ENCODE measurements at regions not wholly inside any gene's neighbourhood (a gene's known extent, or its start where the extent isn't known, plus 50 kb on each side); places are given as distances from the start of the nearest gene placed in this dataset.

GRCh38 chr5:68551436-68551835 lies 335.9 kb downstream of the PIK3R1 start:
- Mint-ChIP-seq H3K27ac (no peak overlapping the region), H3K9me3 (peaks cover 1% of the 10 kb centered on the region), H3K27me3 (no peaks in the 10 kb centered on the region), H3K4me3 (no peak overlapping the region), H3K36me3 (no peaks in the 10 kb centered on the region), H3K4me1 (no peaks in the 10 kb centered on the region)
- no peak for DNase-seq
- CTCF ChIA-PET = no interaction called here

- CTCF ChIA-PET = no interaction called here
- Mint-ChIP-seq H3K9me3 (peaks cover 1% of the 10 kb centered on the region), H3K4me1 (no peaks in the 10 kb centered on the region), H3K27ac (peak overlapping the region; percentile 20), H3K27me3 (no peaks in the 10 kb centered on the region), H3K36me3 (no peaks in the 10 kb centered on the region), H3K4me3 (no peak overlapping the region)
- no peak for DNase-seq
Measured at GRCh38 chr5:68554571-68555279, 339.2 kb downstream of the PIK3R1 start.

- H3K4me3 Mint-ChIP-seq = no peak overlapping the region
- H3K4me1 Mint-ChIP-seq = no peaks in the 10 kb centered on the region
- H3K36me3 Mint-ChIP-seq = no peaks in the 10 kb centered on the region
- CTCF ChIA-PET = no interaction called here
- H3K27ac Mint-ChIP-seq = no peak overlapping the region
- DNase-seq = no peak
- H3K9me3 Mint-ChIP-seq = peaks cover 1% of the 10 kb centered on the region
- H3K27me3 Mint-ChIP-seq = no peaks in the 10 kb centered on the region
Measured at GRCh38 chr5:68555907-68556681, 340.5 kb downstream of the PIK3R1 start.

- Mint-ChIP-seq H3K27ac (no peak overlapping the region), H3K4me1 (no peaks in the 10 kb centered on the region), H3K36me3 (no peaks in the 10 kb centered on the region), H3K4me3 (no peak overlapping the region), H3K9me3 (peaks cover 1% of the 10 kb centered on the region), H3K27me3 (no peaks in the 10 kb centered on the region)
- no peak for DNase-seq
- CTCF ChIA-PET = no interaction called here
Measured at GRCh38 chr5:68557162-68557936, 341.8 kb downstream of the PIK3R1 start.

GRCh38 chr5:68562308-68562707 lies 346.8 kb downstream of the PIK3R1 start:
- Mint-ChIP-seq H3K4me3 (no peak overlapping the region), H3K4me1 (no peaks in the 10 kb centered on the region), H3K36me3 (no peaks in the 10 kb centered on the region), H3K27ac (no peak overlapping the region), H3K27me3 (no peaks in the 10 kb centered on the region), H3K9me3 (no peaks in the 10 kb centered on the region)
- no peak for DNase-seq
- CTCF ChIA-PET = no interaction called here

- H3K9me3 Mint-ChIP-seq = peaks cover 2% of the 10 kb centered on the region
- CTCF ChIA-PET = no interaction called here
- no peaks in the 10 kb centered on the region for H3K36me3 Mint-ChIP-seq
- no peak for DNase-seq
- no peaks in the 10 kb centered on the region for H3K4me1 Mint-ChIP-seq
- no peak overlapping the region for H3K27ac Mint-ChIP-seq
- H3K4me3 Mint-ChIP-seq = no peak overlapping the region
- H3K27me3 Mint-ChIP-seq = no peaks in the 10 kb centered on the region
Measured at GRCh38 chr5:68565427-68565826, 349.9 kb downstream of the PIK3R1 start.

GRCh38 chr5:68576805-68577204 lies 361.2 kb downstream of the PIK3R1 start:
- Mint-ChIP-seq H3K27me3 (no peaks in the 10 kb centered on the region), H3K27ac (no peak overlapping the region), H3K9me3 (peaks cover 11% of the 10 kb centered on the region), H3K4me1 (no peaks in the 10 kb centered on the region), H3K4me3 (no peak overlapping the region), H3K36me3 (no peaks in the 10 kb centered on the region)
- CTCF ChIA-PET = no interaction called here
- no peak for DNase-seq

GRCh38 chr5:68582284-68582683 lies 366.7 kb downstream of the PIK3R1 start:
- Mint-ChIP-seq H3K36me3 (no peaks in the 10 kb centered on the region), H3K9me3 (peaks cover 5% of the 10 kb centered on the region), H3K27ac (no peak overlapping the region), H3K27me3 (no peaks in the 10 kb centered on the region), H3K4me1 (no peaks in the 10 kb centered on the region), H3K4me3 (no peak overlapping the region)
- no peak for DNase-seq
- CTCF ChIA-PET = no interaction called here

GRCh38 chr5:68587171-68587570 lies 371.6 kb downstream of the PIK3R1 start:
- DNase-seq = no peak
- Mint-ChIP-seq H3K27me3 (no peaks in the 10 kb centered on the region), H3K4me1 (no peaks in the 10 kb centered on the region), H3K36me3 (no peaks in the 10 kb centered on the region), H3K27ac (no peak overlapping the region), H3K4me3 (no peak overlapping the region), H3K9me3 (no peaks in the 10 kb centered on the region)
- CTCF ChIA-PET = interaction anchor here (0.6 kb wide), 1 partner anchor 376 kb away, joined by 3 read pairs; no protein-coding TSS in a partner anchor

- H3K4me1 Mint-ChIP-seq = no peaks in the 10 kb centered on the region
- no peak overlapping the region for H3K27ac Mint-ChIP-seq
- no peak overlapping the region for H3K4me3 Mint-ChIP-seq
- DNase-seq = no peak
- no peaks in the 10 kb centered on the region for H3K9me3 Mint-ChIP-seq
- no peaks in the 10 kb centered on the region for H3K27me3 Mint-ChIP-seq
- CTCF ChIA-PET = no interaction called here
- no peaks in the 10 kb centered on the region for H3K36me3 Mint-ChIP-seq
Measured at GRCh38 chr5:68591850-68592249, 376.3 kb downstream of the PIK3R1 start.

- no peaks in the 10 kb centered on the region for H3K27me3 Mint-ChIP-seq
Measured at GRCh38 chr5:68592351-68592750, 376.8 kb downstream of the PIK3R1 start.

GRCh38 chr5:68593211-68593671 lies 377.7 kb downstream of the PIK3R1 start:
- CTCF ChIA-PET = no interaction called here
- no peak overlapping the region for H3K4me3 Mint-ChIP-seq
- no peaks in the 10 kb centered on the region for H3K27me3 Mint-ChIP-seq
- DNase-seq = no peak
- no peaks in the 10 kb centered on the region for H3K9me3 Mint-ChIP-seq
- H3K27ac Mint-ChIP-seq = no peak overlapping the region
- no peaks in the 10 kb centered on the region for H3K36me3 Mint-ChIP-seq
- no peaks in the 10 kb centered on the region for H3K4me1 Mint-ChIP-seq

More at GRCh38 chr5:68592351-68592750, 376.8 kb downstream of the PIK3R1 start:
- CTCF ChIA-PET = no interaction called here
- H3K27ac Mint-ChIP-seq = no peak overlapping the region
- no peaks in the 10 kb centered on the region for H3K36me3 Mint-ChIP-seq
- H3K4me3 Mint-ChIP-seq = no peak overlapping the region
- no peak for DNase-seq
- H3K9me3 Mint-ChIP-seq = no peaks in the 10 kb centered on the region
- H3K4me1 Mint-ChIP-seq = no peaks in the 10 kb centered on the region

GRCh38 chr5:68612972-68613371 lies 397.4 kb downstream of the PIK3R1 start:
- Mint-ChIP-seq H3K4me3 (no peak overlapping the region), H3K27me3 (no peaks in the 10 kb centered on the region), H3K36me3 (no peaks in the 10 kb centered on the region), H3K27ac (no peak overlapping the region), H3K4me1 (no peaks in the 10 kb centered on the region), H3K9me3 (peaks cover 18% of the 10 kb centered on the region)
- CTCF ChIA-PET = no interaction called here
- DNase-seq = no peak

- CTCF ChIA-PET = no interaction called here
- Mint-ChIP-seq H3K27me3 (no peaks in the 10 kb centered on the region), H3K36me3 (no peaks in the 10 kb centered on the region), H3K4me1 (no peaks in the 10 kb centered on the region), H3K4me3 (no peak overlapping the region), H3K9me3 (no peaks in the 10 kb centered on the region), H3K27ac (no peak overlapping the region)
- no peak for DNase-seq
Measured at GRCh38 chr5:68618501-68618900, 402.9 kb downstream of the PIK3R1 start.

Measured in activated naive CD4-positive, alpha-beta T cell treated with anti-CD3 and anti-CD28 coated beads, Interleukin-2, amount 10 ng/mL, durations not matched to agents 7 days and 5 days (primary cell).